MM.1S (cell line): ENCODE measurements at regions not wholly inside any gene's neighbourhood (a gene's known extent, or its start where the extent isn't known, plus 50 kb on each side); places are given as distances from the start of the nearest gene placed in this dataset.

Source experiments
- EZH2 ChIP-seq: fragments of 300-600 bp; sonication (generic); optimal IDR thresholded peaks from 2 replicates; pipeline ENCODE3; 2017; ENCODE audit warnings: low read depth, mild to moderate bottlenecking, antibody characterized with exemption, low read length, mixed read lengths
- TF ChIP-seq, protein P1 (sequence below): fragments of 300-600 bp; sonication (generic); IDR thresholded peaks from 2 replicates; pipeline ENCODE4 v1.5.1; 2016; ENCODE audit warnings: antibody characterized with exemption, low read length, mixed read lengths

DNA sequence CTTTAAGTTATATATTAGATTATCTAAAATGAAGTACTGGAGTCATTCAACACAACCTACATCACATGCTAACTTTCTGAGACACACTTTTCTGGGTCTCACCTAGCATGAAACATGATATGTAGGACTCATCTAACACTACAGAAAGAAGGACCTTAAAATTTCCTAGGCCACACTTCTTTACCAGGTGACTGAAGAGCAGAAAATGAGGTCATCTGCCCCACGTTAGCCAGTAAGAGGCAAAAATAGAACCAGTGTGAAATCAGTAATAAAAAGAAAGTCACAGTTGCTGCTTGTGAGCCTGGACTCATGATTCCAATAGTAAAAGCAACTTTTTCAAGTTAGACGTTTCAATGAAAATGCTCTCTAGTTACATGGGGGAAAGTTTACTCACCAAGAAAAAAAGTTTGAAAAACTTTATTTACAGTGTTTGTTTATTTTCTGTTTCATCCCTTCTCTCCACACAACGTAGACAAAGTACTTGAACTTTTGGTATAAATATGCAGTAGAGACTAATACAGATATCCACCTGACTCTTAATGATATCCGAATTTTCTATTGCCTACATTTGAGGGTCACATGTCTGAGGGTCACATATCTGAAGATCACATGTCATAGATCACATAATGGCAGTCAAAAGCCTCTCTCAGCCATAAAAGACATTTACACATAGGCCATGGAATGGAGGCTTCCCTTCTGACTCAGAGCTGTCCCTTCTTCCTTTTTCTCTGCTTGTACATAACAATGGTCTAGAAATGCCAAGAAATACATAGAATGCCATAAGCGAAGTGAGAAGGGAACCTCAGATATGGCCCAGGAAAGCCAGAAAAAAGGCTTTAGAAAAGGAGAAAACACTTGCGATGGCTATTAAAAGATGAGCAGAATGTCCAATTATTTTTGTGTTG, 362.9 kb downstream of the ZEB2 start:
- TF ChIP-seq, protein P1, sequence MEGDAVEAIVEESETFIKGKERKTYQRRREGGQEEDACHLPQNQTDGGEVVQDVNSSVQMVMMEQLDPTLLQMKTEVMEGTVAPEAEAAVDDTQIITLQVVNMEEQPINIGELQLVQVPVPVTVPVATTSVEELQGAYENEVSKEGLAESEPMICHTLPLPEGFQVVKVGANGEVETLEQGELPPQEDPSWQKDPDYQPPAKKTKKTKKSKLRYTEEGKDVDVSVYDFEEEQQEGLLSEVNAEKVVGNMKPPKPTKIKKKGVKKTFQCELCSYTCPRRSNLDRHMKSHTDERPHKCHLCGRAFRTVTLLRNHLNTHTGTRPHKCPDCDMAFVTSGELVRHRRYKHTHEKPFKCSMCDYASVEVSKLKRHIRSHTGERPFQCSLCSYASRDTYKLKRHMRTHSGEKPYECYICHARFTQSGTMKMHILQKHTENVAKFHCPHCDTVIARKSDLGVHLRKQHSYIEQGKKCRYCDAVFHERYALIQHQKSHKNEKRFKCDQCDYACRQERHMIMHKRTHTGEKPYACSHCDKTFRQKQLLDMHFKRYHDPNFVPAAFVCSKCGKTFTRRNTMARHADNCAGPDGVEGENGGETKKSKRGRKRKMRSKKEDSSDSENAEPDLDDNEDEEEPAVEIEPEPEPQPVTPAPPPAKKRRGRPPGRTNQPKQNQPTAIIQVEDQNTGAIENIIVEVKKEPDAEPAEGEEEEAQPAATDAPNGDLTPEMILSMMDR, result no peak
- TF ChIP-seq EZH2, result no peak
